Activated CD8-positive, alpha-beta memory T cell treated with anti-CD3 and anti-CD28 coated beads, Interleukin-2, amount 50 U/mL, for 24 hours (primary cell): ENCODE measurements at regions not wholly inside any gene's neighbourhood (a gene's known extent, or its start where the extent isn't known, plus 50 kb on each side); places are given as distances from the start of the nearest gene placed in this dataset.

Source experiments
- DNase-seq: peaks from one replicate; pipeline ENCODE4 v3.0.0-alpha.2; 2020; ENCODE audit errors: extremely low read depth

DNA sequence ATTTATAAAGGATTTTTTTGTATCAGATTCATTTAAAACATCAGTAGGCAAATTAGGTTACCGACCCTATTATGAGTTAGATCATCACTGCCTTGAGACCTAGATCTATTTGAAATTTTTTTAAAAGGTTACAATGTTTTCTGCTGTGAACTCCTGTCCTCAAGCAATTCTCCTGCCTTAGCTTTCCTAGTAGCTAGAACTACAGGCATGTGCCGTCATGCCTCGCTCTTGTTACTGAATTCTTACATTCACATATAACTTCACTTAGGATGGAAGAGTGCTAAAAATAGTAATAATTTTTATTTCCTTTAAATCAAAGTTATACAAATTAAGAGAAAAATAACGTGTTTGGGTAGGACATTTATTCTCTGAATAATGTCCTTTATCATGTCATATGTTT, 75.5 kb upstream of the MAOA start:
- DNase-seq: no peak

DNA sequence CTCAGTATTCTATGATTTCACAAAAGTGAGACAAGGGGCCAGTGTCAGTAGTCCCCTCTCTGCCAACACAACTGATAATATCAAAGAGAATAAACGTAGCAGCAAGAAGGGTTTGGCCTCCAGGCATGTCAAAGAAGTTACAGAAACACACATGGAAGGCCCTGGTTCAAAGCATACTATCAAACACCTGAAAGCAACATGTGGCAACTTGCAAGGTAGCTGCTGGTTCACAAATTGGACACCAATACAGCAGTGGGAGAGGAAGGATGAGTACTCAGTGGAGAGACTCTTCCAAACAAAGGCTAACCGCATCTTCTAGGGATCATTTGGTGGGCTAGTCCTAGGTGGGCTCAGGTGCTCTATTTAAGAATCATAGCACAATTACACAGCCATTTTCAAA, 74.9 kb upstream of the MAOA start:
- no peak for DNase-seq

DNA sequence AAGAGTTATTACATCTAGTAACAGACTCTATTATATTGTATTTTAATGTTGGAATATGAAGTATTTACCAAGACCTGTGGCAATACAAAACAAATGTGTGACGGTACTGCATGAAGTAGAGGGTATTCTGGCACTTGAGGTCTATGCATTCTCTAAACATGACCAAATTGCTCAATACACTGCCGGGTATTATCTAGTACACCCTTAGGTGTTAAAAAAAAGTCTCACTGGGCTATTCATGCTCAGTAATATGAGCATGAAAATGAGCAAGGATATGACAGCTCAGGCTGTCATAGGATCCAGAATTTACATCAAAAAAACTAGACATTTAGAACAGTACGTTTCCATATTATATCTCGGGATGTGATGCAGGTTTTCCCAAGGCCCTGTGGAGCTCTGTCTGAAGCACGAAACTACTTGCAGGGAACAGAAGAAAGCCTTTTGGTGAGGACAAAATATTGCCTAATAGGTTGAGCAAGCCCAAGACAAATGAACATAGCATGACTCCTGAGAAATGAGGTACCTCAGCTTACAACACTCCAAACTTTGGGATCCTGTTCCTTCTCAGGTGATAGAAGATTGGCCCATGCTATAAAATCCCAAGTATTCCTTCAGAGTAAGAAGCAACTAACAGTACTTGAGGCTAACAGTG, 74.1 kb upstream of the MAOA start:
- DNase-seq: no peak

DNA sequence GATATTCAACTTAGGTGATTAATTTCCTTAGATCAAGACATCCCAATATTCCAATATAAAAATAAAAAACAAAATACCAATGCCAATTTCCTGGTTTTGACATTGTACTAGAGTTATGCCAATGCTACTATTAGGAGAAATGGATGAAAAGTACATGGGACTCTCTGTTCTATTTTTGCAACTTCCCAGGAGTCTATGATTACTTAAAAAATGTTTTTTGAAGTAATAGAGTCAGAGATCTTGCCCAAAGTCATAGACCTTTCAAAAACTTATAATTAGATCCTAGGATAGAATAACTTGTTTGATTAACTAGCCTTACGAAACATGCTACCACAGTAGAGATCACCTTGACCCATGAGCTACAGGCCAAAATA, 73.6 kb upstream of the MAOA start:
- DNase-seq: no peak

- DNase-seq: no peak
These were observed 70.2 kb upstream of the MAOA start for GRCh38 chrX:43585922-43586321.

DNA sequence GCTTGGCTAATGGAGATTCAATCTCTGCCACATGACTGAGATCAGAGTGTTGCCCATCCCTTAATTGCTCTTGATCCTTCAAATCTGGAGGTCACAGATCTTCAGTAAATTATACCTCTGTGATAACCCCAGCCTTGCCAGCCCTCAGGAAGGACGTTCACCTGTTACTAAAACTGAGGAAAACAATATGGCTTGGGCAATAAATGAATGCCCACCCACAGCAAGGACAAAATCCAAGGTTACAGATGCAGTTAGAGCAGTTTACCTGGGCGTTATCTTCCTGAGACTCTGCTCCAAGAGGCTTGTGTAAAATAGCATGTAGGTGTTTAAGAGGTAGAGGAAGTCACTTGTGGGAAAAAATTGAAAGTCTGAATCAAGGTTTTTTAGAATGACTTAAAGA, 69.3 kb upstream of the MAOA start:
- no peak for DNase-seq

DNA sequence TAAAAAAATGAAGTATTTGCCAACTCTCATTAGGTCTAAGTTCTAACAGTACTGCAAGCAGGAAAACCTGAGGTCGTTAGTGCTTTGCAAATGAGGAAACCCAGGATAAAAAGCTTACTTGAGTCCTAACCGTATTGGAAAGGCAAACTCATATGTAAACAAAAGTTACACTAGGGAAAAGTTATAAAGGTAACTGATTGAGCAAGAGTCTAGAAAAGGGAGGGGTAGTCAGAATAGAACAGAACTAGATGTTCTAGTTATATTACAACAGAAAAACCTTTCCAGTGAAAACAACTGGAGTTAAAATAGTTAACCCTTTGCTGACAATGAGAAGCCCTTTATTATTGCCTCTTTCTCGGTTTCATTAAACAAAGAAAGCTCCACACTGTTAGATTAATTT, 66.4 kb upstream of the MAOA start:
- no peak for DNase-seq

DNA sequence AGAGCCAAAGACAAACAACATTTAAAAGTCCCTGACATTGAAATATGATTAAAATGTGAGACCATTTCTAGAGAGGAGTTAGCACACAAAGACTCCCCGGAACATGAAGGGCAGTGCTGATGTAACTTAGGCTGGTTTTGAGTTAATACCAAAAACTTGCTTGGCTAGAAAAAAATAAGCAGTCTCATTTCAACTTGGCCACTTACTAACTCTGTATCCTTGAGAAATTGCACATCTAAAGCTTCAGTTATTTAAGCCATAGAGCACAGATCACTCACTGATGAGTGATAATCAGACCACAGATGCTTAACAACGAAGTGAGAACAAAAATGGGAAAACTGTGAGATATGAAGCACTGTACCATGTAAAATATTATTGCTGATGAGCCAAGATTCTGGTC, 65.9 kb upstream of the MAOA start:
- DNase-seq: no peak

GRCh38 chrX:43592597-43592996, 63.5 kb upstream of the MAOA start:
- DNase-seq: no peak

- DNase-seq: no peak
These were observed 60.2 kb upstream of the MAOA start for GRCh38 chrX:43595931-43596330.

GRCh38 chrX:43604753-43605152, 51.3 kb upstream of the MAOA start:
- DNase-seq: no peak

GRCh38 chrX:43605351-43605750, 50.7 kb upstream of the MAOA start:
- DNase-seq: no peak
